Suprapubic skin (tissue), 4 donors: ENCODE measurements at regions not wholly inside any gene's neighbourhood (a gene's known extent, or its start where the extent isn't known, plus 50 kb on each side); places are given as distances from the start of the nearest gene placed in this dataset.
"Not testable (repeated sequence)": the region's sequence is repeated elsewhere in the genome, so short reads cannot be mapped to it uniquely, and the experiment has no call there.

Source experiments
- DNase-seq, 2 donors: peaks; one replicate each; pipeline ENCODE4 v3.0.0-alpha.2; 2019; ENCODE audit warnings: low spot score in 2 of 2
- H3K27ac ChIP-seq: fragments of 200-600 bp; sonication (generic); one replicate; pipeline ENCODE4 v1.5.1; 2019
- H3K27me3 ChIP-seq: fragments of 200-600 bp; sonication (generic); one replicate; pipeline ENCODE4 v1.5.1; 2019
- H3K36me3 ChIP-seq: fragments of 200-600 bp; sonication (generic); one replicate; pipeline ENCODE4 v1.5.1; 2019
- H3K4me1 ChIP-seq: fragments of 200-600 bp; sonication (generic); one replicate; pipeline ENCODE4 v1.5.1; 2019
- H3K4me3 ChIP-seq: fragments of 200-600 bp; sonication (generic); one replicate; pipeline ENCODE4 v1.5.1; 2019; ENCODE audit warnings: mild to moderate bottlenecking
- H3K9me3 ChIP-seq: fragments of 200-600 bp; sonication (generic); one replicate; pipeline ENCODE4 v1.5.1; 2019
- CTCF ChIP-seq, 2 donors: fragments of 200-600 bp in 1 of 2; fragments of 450-650 bp in 1 of 2; sonication (generic) in 1 of 2; IDR thresholded peaks; one replicate each; pipeline ENCODE4 v1.5.1; 2016 to 2019; ENCODE audit warnings: antibody characterized with exemption in 2 of 2, mild to moderate bottlenecking in 1 of 2, moderate library complexity in 1 of 2
- EP300 ChIP-seq: sonication (generic); formaldehyde crosslinking; IDR thresholded peaks from one replicate; pipeline ENCODE4 v1.6.1; 2017; ENCODE audit warnings: antibody characterized with exemption
- POLR2A ChIP-seq, 2 donors: fragments of 450-650 bp; IDR thresholded peaks; one replicate each; pipeline ENCODE4 v1.6.1; 2017; ENCODE audit warnings: antibody characterized with exemption in 2 of 2, mild to moderate bottlenecking in 2 of 2, moderate library complexity in 2 of 2
- POLR2AphosphoS5 ChIP-seq, 3 donors: sonication (generic); formaldehyde crosslinking; IDR thresholded peaks; one replicate each; pipeline ENCODE4 v1.6.1; 2017; ENCODE audit warnings: antibody characterized with exemption in 3 of 3
- WGBS: methylation state at CpG from one replicate; pipeline ENCODE4 v1.1.5; 2018; 5-methylcytosine and 5-hydroxymethylcytosine counted together

- Histone ChIP-seq H3K4me3 (no peak overlapping the region), H3K4me1 (no peaks in the 10 kb centered on the region), H3K27me3 (peaks cover under 1% of the 10 kb centered on the region), H3K27ac (no peak overlapping the region), H3K36me3 (no peaks in the 10 kb centered on the region), H3K9me3 (no peaks in the 10 kb centered on the region)
- WGBS, result 82% methylated on average over 9 of the region's 9 CpGs
- DNase-seq, result no peak
- TF ChIP-seq EP300, result no peak
- no peak for TF ChIP-seq POLR2AphosphoS5 (IDR thresholded peaks at IDR 0.05)
- TF ChIP-seq CTCF (IDR thresholded peaks at IDR 0.05), result no peak
- TF ChIP-seq POLR2A (IDR thresholded peaks at IDR 0.05), result no peak
These were observed 139.0 kb downstream of the TRIM43 start for GRCh38 chr2:95730813-95731212.

GRCh38 chr2:95734976-95735890, 143.4 kb downstream of the TRIM43 start:
- H3K9me3 ChIP-seq, result no peaks in the 10 kb centered on the region
- no peak for DNase-seq
- no peak overlapping the region for H3K4me3 ChIP-seq
- H3K27ac ChIP-seq, result no peak overlapping the region
- no peaks in the 10 kb centered on the region for H3K36me3 ChIP-seq
- WGBS, result 79% methylated on average over 8 of the region's 8 CpGs
- H3K27me3 ChIP-seq, result peaks cover 3% of the 10 kb centered on the region
- H3K4me1 ChIP-seq, result no peaks in the 10 kb centered on the region
- TF ChIP-seq POLR2A (IDR thresholded peaks at IDR 0.05), result no peak

- TF ChIP-seq POLR2A (IDR thresholded peaks at IDR 0.05), result no peak
- no peak for TF ChIP-seq EP300
- TF ChIP-seq POLR2AphosphoS5 (IDR thresholded peaks at IDR 0.05), result no peak
- TF ChIP-seq CTCF (IDR thresholded peaks at IDR 0.05), result no peak
- H3K27ac ChIP-seq, result no peak overlapping the region
- peaks cover 5% of the 10 kb centered on the region for H3K27me3 ChIP-seq
- H3K9me3 ChIP-seq, result no peaks in the 10 kb centered on the region
- H3K4me1 ChIP-seq, result no peaks in the 10 kb centered on the region
- no peaks in the 10 kb centered on the region for H3K36me3 ChIP-seq
- no peak for DNase-seq
- 89% methylated on average over 5 of the region's 5 CpGs for WGBS
- H3K4me3 ChIP-seq, result no peak overlapping the region
These were observed 146.5 kb downstream of the TRIM43 start for GRCh38 chr2:95738301-95738700.

- H3K4me1 ChIP-seq, H3K9me3 ChIP-seq, H3K4me3 ChIP-seq, H3K27me3 ChIP-seq, H3K36me3 ChIP-seq, H3K27ac ChIP-seq, DNase-seq: not testable (repeated sequence)
- WGBS, result 61% methylated on average over 9 of the region's 9 CpGs
These were observed 160.3 kb downstream of the TRIM43 start for GRCh38 chr2:95752126-95752525.

GRCh38 chr2:95753812-95754211, 162.0 kb downstream of the TRIM43 start:
- not testable (repeated sequence) for H3K27ac ChIP-seq, DNase-seq, H3K9me3 ChIP-seq, H3K27me3 ChIP-seq, H3K4me1 ChIP-seq, H3K4me3 ChIP-seq, H3K36me3 ChIP-seq
- 72% methylated on average over 8 of the region's 8 CpGs for WGBS

GRCh38 chr2:95754213-95754612, 162.4 kb downstream of the TRIM43 start:
- H3K9me3 ChIP-seq, H3K27ac ChIP-seq, H3K36me3 ChIP-seq, H3K27me3 ChIP-seq, H3K4me3 ChIP-seq, H3K4me1 ChIP-seq, DNase-seq: not testable (repeated sequence)
- WGBS, result 65% methylated on average over 6 of the region's 6 CpGs

GRCh38 chr2:95754819-95755563, 163.2 kb downstream of the TRIM43 start:
- not testable (repeated sequence) for H3K4me3 ChIP-seq, H3K27ac ChIP-seq, H3K4me1 ChIP-seq, H3K27me3 ChIP-seq, H3K36me3 ChIP-seq, DNase-seq, H3K9me3 ChIP-seq
- 76% methylated on average over 12 of the region's 15 CpGs for WGBS

- H3K9me3 ChIP-seq, H3K27me3 ChIP-seq, H3K27ac ChIP-seq, H3K4me3 ChIP-seq, H3K36me3 ChIP-seq, DNase-seq, H3K4me1 ChIP-seq: not testable (repeated sequence)
- 63% methylated on average over 5 of the region's 7 CpGs for WGBS
These were observed 164.3 kb downstream of the TRIM43 start for GRCh38 chr2:95755956-95756669.
